ENCODE measurements at regions not wholly inside any gene's neighbourhood (a gene's known extent, or its start where the extent isn't known, plus 50 kb on each side); places are given as distances from the start of the nearest gene placed in this dataset.

DNA sequence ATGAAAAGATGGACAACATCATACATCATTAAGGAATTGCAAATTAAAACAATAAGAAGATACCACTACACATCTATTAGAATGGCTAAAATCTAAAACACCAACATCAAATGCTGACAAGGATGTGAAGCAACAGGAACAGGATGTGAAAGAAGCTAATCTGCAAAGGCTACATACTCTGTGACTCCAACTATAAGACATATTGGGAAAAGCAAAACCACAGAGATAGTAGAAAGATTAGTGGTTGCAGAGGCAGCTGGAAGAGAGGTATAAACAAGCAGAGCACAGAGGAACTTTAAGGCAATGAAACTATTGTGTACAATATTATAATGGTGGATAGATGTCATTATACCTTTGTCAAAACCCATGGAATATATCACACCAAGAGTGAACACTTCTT is 393.7 kb upstream of the RAB6C start:
- H3K4me1 ChIP-seq (ENCODE audit: control insufficient read depth, insufficient read depth, low read length, unreplicated experiment): no peaks in the 10 kb centered on the region

DNA sequence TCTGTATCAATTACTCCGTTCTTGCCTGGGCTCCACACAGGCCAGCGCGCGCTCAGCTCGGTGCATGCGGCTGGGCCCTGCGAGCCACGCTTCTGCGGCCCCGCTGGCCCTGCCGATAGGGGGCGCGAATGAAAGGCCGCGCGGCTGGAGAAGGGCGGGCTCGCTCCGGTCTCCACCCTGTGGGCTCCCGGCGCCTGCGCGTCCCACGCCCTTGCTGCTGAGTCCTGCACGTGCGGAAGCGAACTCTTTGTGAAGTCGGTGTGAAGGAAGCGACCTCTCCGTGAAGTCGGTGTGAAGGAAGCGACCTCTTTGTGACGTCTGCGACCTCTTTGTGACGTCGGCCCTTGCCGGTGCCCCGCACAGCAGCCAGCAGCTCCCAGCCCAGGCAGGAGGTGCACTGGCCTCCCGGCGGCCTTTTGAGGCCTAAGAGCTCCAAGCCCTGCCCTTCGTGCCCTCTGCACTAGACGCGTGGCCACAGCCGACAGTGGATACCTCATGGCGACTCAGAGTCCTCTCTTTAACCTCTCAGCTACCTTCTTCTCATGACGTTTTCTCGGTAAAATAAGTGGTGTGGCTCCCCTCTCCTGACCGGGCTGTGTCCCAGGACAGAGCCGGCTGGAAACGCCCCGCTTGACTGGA is 391.9 kb upstream of the RAB6C start:
- no peak overlapping the region for H3K27ac ChIP-seq (ENCODE audit: low read depth, low read length)
- H3K36me3 ChIP-seq (ENCODE audit: insufficient read depth, low read length): no peaks in the 10 kb centered on the region
- H3K79me2 ChIP-seq (ENCODE audit: control insufficient read depth, insufficient read depth, low read length, unreplicated experiment): no peaks in the 10 kb centered on the region
- H3K4me3 ChIP-seq (ENCODE audit: low read depth, low read length): no peak overlapping the region
- H3K4me1 ChIP-seq (ENCODE audit: control insufficient read depth, insufficient read depth, low read length, unreplicated experiment): no peaks in the 10 kb centered on the region
- no peaks in the 10 kb centered on the region for H3K27me3 ChIP-seq (ENCODE audit: insufficient read depth, low read length)
- no peak overlapping the region for H2AFZ ChIP-seq (ENCODE audit: low read length, unreplicated experiment)

More for the DNA sequence above, 393.7 kb upstream of the RAB6C start:
- no peaks in the 10 kb centered on the region for H3K79me2 ChIP-seq (ENCODE audit: control insufficient read depth, insufficient read depth, low read length, unreplicated experiment)
- H3K27ac ChIP-seq (ENCODE audit: low read depth, low read length): no peak overlapping the region
- H3K36me3 ChIP-seq (ENCODE audit: insufficient read depth, low read length): no peaks in the 10 kb centered on the region
- H2AFZ ChIP-seq (ENCODE audit: low read length, unreplicated experiment): no peak overlapping the region
- no peak overlapping the region for H3K4me3 ChIP-seq (ENCODE audit: low read depth, low read length)
- H3K27me3 ChIP-seq (ENCODE audit: insufficient read depth, low read length): no peaks in the 10 kb centered on the region

DNA sequence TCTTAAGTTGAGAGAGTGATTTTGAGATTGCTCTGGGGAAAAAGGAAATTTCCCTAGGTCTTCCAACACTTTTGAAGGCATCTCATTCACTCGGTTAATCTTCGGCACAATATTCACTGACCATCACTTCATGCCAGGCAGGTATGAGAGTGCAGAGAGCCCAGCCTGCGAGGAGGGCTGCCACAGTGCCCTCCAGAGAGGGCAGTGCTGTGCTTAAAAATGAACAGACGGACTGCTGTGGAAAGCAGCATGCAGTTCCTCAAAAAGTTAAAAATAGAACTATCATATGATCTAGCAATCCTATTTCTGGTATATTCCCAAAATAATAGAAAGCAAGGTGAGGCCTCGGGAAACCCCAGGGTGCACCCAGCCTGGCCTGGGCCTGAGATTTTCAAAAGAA is 374.9 kb upstream of the RAB6C start:
- no peaks in the 10 kb centered on the region for H3K4me1 ChIP-seq (ENCODE audit: control insufficient read depth, insufficient read depth, low read length, unreplicated experiment)
- no peak overlapping the region for H2AFZ ChIP-seq (ENCODE audit: low read length, unreplicated experiment)
- no peak overlapping the region for H3K27ac ChIP-seq (ENCODE audit: low read depth, low read length)
- H3K27me3 ChIP-seq (ENCODE audit: insufficient read depth, low read length): no peaks in the 10 kb centered on the region
- H3K79me2 ChIP-seq (ENCODE audit: control insufficient read depth, insufficient read depth, low read length, unreplicated experiment): no peaks in the 10 kb centered on the region
- H3K4me3 ChIP-seq (ENCODE audit: low read depth, low read length): no peak overlapping the region
- no peaks in the 10 kb centered on the region for H3K36me3 ChIP-seq (ENCODE audit: insufficient read depth, low read length)

DNA sequence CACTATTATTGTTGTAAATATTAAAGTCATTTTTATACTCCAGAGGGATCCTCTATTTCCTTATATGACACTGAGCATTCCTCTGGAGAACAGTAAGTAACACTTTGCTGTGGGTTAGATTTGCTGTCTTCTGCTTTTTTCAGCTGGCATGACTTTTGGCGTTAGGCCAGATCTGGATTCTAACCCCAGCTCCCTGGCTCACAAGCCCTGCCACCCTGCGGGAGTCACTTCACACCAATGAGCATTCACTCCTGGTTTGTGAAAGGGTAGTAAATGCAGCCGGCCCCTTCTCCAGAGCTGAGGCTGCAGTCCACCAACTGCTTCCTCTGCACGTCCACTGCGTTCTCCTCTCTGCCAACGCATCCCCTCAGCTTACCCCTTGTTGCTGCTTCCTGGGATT is 373.8 kb upstream of the RAB6C start:
- no peak overlapping the region for H2AFZ ChIP-seq (ENCODE audit: low read length, unreplicated experiment)
- H3K4me1 ChIP-seq (ENCODE audit: control insufficient read depth, insufficient read depth, low read length, unreplicated experiment): no peaks in the 10 kb centered on the region
- H3K27ac ChIP-seq (ENCODE audit: low read depth, low read length): no peak overlapping the region

DNA sequence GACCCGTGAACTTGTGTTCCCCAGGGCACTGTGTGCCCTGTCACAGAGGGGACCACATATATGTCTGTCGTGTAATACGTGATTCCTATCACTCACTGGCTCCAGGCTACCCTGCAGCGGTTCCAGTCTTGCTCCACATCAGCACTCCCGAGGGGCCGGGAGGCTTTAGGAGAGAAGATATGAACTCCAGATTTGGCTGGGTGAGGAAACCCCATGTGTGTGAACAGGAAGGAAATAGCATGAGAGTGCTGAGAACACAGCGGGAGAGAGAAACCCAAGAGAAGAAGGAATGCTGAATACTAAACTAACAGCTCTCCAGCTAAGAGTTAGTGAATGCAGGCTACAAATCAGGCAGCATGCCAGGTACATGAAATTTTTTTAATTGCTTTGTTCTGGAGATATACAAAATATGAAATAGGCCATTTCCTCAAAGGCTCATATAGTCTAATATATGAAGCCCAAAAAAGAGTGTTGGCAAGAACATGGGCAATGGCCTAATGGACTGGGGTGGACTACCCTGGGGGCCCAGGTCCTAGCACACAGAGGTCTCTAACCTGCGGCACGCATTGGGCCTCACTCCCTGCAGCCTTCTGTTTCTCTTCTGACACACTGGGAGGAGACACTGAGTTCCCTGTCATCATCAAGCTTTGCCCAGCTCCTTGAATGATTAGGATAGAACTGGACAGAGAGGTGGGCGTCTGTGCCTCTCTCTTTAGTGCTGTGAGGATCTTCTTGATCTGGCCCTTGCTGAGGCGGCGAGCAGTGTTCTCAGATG is 372.8 kb upstream of the RAB6C start:
- Histone ChIP-seq H3K27me3 (ENCODE audit: insufficient read depth, low read length) (no peaks in the 10 kb centered on the region), H3K4me1 (ENCODE audit: control insufficient read depth, insufficient read depth, low read length, unreplicated experiment) (no peaks in the 10 kb centered on the region), H3K27ac (ENCODE audit: low read depth, low read length) (no peak overlapping the region), H3K36me3 (ENCODE audit: insufficient read depth, low read length) (no peaks in the 10 kb centered on the region), H3K4me3 (ENCODE audit: low read depth, low read length) (no peak overlapping the region), H3K79me2 (ENCODE audit: control insufficient read depth, insufficient read depth, low read length, unreplicated experiment) (no peaks in the 10 kb centered on the region), H2AFZ (ENCODE audit: low read length, unreplicated experiment) (no peak overlapping the region)

More for the DNA sequence above, 373.8 kb upstream of the RAB6C start:
- Histone ChIP-seq H3K79me2 (ENCODE audit: control insufficient read depth, insufficient read depth, low read length, unreplicated experiment) (no peaks in the 10 kb centered on the region), H3K36me3 (ENCODE audit: insufficient read depth, low read length) (no peaks in the 10 kb centered on the region), H3K4me3 (ENCODE audit: low read depth, low read length) (no peak overlapping the region), H3K27me3 (ENCODE audit: insufficient read depth, low read length) (no peaks in the 10 kb centered on the region)

DNA sequence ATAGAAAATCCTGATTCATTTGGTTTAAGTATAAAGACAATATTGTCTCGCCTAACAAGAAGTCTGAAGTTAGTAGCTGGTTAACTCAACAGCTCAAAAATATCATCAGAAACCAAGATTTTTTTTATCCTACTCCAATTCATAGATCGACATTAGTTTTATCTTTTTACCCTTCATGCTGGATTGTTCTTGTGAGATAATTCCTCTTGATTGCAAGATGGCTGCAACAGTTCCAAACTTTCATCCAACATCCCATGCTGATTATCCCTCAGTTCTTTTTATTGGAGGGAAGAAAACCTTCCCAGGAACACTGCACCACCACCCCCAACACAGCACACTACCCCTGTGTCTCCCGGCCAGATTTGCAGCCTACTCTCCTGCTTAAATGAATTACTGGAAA is 370.2 kb upstream of the RAB6C start:
- Histone ChIP-seq H2AFZ (ENCODE audit: low read length, unreplicated experiment) (no peak overlapping the region), H3K4me3 (ENCODE audit: low read depth, low read length) (no peak overlapping the region), H3K27ac (ENCODE audit: low read depth, low read length) (no peak overlapping the region), H3K27me3 (ENCODE audit: insufficient read depth, low read length) (no peaks in the 10 kb centered on the region), H3K79me2 (ENCODE audit: control insufficient read depth, insufficient read depth, low read length, unreplicated experiment) (no peaks in the 10 kb centered on the region), H3K4me1 (ENCODE audit: control insufficient read depth, insufficient read depth, low read length, unreplicated experiment) (no peaks in the 10 kb centered on the region), H3K36me3 (ENCODE audit: insufficient read depth, low read length) (no peaks in the 10 kb centered on the region)

DNA sequence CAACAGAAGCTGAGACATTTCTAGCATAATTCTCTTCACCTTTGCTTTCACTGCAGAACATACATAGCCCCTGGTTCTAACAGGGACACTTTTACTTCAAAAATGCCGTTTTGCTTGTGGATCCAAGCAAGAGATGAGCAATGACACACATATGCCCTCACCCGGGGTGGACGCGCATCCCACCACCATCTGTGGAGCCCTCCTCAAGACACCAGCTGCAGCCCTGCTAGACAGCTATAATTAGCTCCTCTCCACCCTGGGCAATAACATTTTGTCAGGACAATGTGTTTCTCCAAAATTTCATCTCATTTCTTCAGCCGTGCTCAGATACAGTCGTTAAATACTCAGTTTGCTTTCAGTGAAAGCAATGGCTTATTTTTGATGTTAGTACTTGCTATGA is 368.7 kb upstream of the RAB6C start:
- Histone ChIP-seq H3K4me3 (ENCODE audit: low read depth, low read length) (no peak overlapping the region), H3K36me3 (ENCODE audit: insufficient read depth, low read length) (no peaks in the 10 kb centered on the region), H3K27me3 (ENCODE audit: insufficient read depth, low read length) (no peaks in the 10 kb centered on the region), H3K27ac (ENCODE audit: low read depth, low read length) (no peak overlapping the region), H3K4me1 (ENCODE audit: control insufficient read depth, insufficient read depth, low read length, unreplicated experiment) (no peaks in the 10 kb centered on the region), H2AFZ (ENCODE audit: low read length, unreplicated experiment) (no peak overlapping the region), H3K79me2 (ENCODE audit: control insufficient read depth, insufficient read depth, low read length, unreplicated experiment) (no peaks in the 10 kb centered on the region)

DNA sequence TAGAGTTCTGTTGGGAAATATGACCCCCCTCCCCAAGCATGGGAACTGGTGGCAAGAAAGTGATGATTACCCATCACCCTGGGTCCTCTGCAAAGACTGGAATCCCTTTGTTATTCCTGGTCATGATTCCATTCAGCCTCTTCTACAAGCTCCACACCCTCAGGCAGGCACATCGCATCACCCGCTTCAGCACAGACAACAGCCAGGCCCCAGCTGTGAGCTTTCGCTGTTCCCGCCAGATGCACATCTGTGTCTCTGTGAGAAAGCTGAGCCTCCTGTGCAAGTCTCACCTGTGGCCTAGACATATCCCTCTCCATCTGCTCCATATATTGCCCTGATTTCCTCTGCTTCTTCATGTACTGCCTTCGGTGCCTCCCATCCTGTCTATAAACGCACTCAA is 368.0 kb upstream of the RAB6C start:
- Histone ChIP-seq H3K4me1 (ENCODE audit: control insufficient read depth, insufficient read depth, low read length, unreplicated experiment) (no peaks in the 10 kb centered on the region), H3K4me3 (ENCODE audit: low read depth, low read length) (no peak overlapping the region), H3K79me2 (ENCODE audit: control insufficient read depth, insufficient read depth, low read length, unreplicated experiment) (no peaks in the 10 kb centered on the region), H3K27ac (ENCODE audit: low read depth, low read length) (no peak overlapping the region), H3K27me3 (ENCODE audit: insufficient read depth, low read length) (no peaks in the 10 kb centered on the region), H3K36me3 (ENCODE audit: insufficient read depth, low read length) (no peaks in the 10 kb centered on the region), H2AFZ (ENCODE audit: low read length, unreplicated experiment) (no peak overlapping the region)

DNA sequence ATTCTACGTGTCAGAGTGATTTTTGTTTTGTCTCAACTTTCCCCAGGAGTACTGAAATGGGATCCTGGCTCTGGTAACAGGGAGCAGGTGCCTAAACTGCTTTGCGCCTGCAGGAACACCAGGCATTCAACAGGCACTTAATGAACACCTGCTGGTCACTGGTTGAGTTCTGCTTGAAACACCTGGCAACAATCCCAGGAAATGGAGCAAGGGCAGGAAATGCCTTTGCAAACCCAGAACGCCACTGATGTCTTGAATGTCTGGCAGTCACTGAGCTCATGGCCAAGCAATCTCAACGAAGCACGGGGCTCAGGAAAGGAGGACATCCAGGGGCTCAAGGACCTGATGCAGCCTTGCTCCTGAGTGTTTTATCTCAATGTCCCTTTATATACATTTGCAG is 360.0 kb upstream of the RAB6C start:
- Histone ChIP-seq H2AFZ (ENCODE audit: low read length, unreplicated experiment) (no peak overlapping the region), H3K79me2 (ENCODE audit: control insufficient read depth, insufficient read depth, low read length, unreplicated experiment) (no peaks in the 10 kb centered on the region), H3K27ac (ENCODE audit: low read depth, low read length) (no peak overlapping the region)

DNA sequence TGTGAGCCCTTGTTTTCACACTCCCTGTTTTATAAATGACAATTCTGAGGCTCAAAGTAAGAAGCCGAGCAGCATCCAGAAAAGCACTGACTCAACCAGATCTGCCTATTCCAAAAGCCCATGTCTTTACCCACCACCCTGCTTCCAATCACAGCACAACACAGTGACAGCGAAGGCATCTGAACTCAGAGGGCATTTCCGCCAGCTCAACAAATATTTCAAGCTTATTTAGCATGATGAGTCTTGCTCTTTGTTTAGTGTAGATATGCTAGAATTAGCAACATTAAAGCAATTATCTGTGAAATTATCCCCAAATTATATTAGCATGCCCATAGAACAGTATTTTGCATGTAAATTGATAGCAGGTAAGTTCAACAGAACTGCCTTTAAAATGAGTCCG is 359.1 kb upstream of the RAB6C start:
- H3K79me2 ChIP-seq (ENCODE audit: control insufficient read depth, insufficient read depth, low read length, unreplicated experiment): no peaks in the 10 kb centered on the region
- H3K36me3 ChIP-seq (ENCODE audit: insufficient read depth, low read length): no peaks in the 10 kb centered on the region
- no peak overlapping the region for H2AFZ ChIP-seq (ENCODE audit: low read length, unreplicated experiment)
- no peaks in the 10 kb centered on the region for H3K4me1 ChIP-seq (ENCODE audit: control insufficient read depth, insufficient read depth, low read length, unreplicated experiment)
- no peak overlapping the region for H3K4me3 ChIP-seq (ENCODE audit: low read depth, low read length)
- H3K27ac ChIP-seq (ENCODE audit: low read depth, low read length): no peak overlapping the region
- no peaks in the 10 kb centered on the region for H3K27me3 ChIP-seq (ENCODE audit: insufficient read depth, low read length)

More for the DNA sequence above, 360.0 kb upstream of the RAB6C start:
- H3K4me3 ChIP-seq (ENCODE audit: low read depth, low read length): no peak overlapping the region
- no peaks in the 10 kb centered on the region for H3K36me3 ChIP-seq (ENCODE audit: insufficient read depth, low read length)
- H3K4me1 ChIP-seq (ENCODE audit: control insufficient read depth, insufficient read depth, low read length, unreplicated experiment): no peaks in the 10 kb centered on the region
- H3K27me3 ChIP-seq (ENCODE audit: insufficient read depth, low read length): no peaks in the 10 kb centered on the region

DNA sequence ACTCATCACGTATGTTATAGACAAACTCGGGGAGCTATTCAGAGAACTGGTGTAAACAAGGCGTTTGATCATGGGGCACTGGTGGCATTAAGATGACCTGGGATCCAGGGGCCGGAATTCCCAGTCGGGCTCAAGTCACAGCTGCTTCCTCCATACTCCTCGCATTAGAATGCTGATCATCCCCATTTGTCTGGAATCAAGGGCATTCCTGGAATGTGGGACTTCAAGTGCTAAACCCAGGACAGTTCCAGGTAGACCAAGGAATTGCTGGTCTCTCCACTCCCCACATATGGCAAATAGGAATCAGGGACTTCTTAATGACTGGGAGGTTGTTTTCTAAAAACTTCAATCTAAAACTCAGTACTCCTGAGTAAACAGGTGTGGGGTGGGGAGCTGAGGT is 355.7 kb upstream of the RAB6C start:
- Histone ChIP-seq H3K4me1 (ENCODE audit: control insufficient read depth, insufficient read depth, low read length, unreplicated experiment) (no peaks in the 10 kb centered on the region), H3K4me3 (ENCODE audit: low read depth, low read length) (no peak overlapping the region), H3K27me3 (ENCODE audit: insufficient read depth, low read length) (no peaks in the 10 kb centered on the region), H2AFZ (ENCODE audit: low read length, unreplicated experiment) (no peak overlapping the region), H3K36me3 (ENCODE audit: insufficient read depth, low read length) (no peaks in the 10 kb centered on the region), H3K27ac (ENCODE audit: low read depth, low read length) (no peak overlapping the region), H3K79me2 (ENCODE audit: control insufficient read depth, insufficient read depth, low read length, unreplicated experiment) (no peaks in the 10 kb centered on the region)
